Peyer's patch (tissue), 4 donors: ENCODE measurements at regions not wholly inside any gene's neighbourhood (a gene's known extent, or its start where the extent isn't known, plus 50 kb on each side); places are given as distances from the start of the nearest gene placed in this dataset.

Experiments
- POLR2A ChIP-seq, 2 donors: fragments of 450-650 bp; IDR thresholded peaks; one replicate each; pipeline ENCODE4 v1.5.1; 2017; ENCODE audit warnings: antibody characterized with exemption in 2 of 2, mild to moderate bottlenecking in 2 of 2, moderate library complexity in 2 of 2
- TF ChIP-seq, protein P1 (sequence below), 6 experiments: fragments of 450-650 bp in 4 of 6; fragments of 200-600 bp in 2 of 6; sonication (generic) in 1 of 6; IDR thresholded peaks; one replicate each; pipeline ENCODE4 v1.5.1; 2017 to 2019; ENCODE audit warnings: antibody characterized with exemption in 6 of 6, mild to moderate bottlenecking in 3 of 6, moderate library complexity in 1 of 6

DNA sequence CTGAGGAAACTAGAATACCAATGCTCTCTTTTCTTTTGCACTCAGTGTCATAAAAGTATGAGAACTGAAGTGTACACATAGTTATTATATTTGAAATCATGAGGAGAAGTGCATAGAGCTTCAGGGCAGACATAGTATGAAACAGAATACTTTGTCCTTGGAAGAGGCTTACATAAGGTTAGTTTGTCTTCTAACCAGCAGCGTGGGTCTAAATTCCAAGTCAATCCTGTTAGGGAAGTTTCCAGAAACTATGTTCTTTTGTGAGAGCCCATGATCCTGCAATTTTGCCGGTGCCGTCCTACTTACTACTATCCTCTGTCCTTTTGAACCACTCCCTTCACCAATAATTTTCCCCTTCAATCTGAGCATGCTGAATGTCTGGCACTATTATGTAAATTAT, 156.2 kb downstream of the PABPC4L start:
- TF ChIP-seq, protein P1, sequence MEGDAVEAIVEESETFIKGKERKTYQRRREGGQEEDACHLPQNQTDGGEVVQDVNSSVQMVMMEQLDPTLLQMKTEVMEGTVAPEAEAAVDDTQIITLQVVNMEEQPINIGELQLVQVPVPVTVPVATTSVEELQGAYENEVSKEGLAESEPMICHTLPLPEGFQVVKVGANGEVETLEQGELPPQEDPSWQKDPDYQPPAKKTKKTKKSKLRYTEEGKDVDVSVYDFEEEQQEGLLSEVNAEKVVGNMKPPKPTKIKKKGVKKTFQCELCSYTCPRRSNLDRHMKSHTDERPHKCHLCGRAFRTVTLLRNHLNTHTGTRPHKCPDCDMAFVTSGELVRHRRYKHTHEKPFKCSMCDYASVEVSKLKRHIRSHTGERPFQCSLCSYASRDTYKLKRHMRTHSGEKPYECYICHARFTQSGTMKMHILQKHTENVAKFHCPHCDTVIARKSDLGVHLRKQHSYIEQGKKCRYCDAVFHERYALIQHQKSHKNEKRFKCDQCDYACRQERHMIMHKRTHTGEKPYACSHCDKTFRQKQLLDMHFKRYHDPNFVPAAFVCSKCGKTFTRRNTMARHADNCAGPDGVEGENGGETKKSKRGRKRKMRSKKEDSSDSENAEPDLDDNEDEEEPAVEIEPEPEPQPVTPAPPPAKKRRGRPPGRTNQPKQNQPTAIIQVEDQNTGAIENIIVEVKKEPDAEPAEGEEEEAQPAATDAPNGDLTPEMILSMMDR (IDR thresholded peaks at IDR 0.05), result no peak
- TF ChIP-seq POLR2A (IDR thresholded peaks at IDR 0.05), result no peak
